CD4-positive, alpha-beta T cell treated with Interleukin-12 subunit alpha and Interleukin-12 subunit beta, for 1 hour (primary cell): ENCODE measurements at regions not wholly inside any gene's neighbourhood (a gene's known extent, or its start where the extent isn't known, plus 50 kb on each side); places are given as distances from the start of the nearest gene placed in this dataset.
"Not testable (repeated sequence)": the region's sequence is repeated elsewhere in the genome, so short reads cannot be mapped to it uniquely, and the experiment has no call there.

ENCODE experiments used
- DNase-seq: peaks from one replicate; pipeline ENCODE4 v3.0.0-alpha.2; 2020

DNA sequence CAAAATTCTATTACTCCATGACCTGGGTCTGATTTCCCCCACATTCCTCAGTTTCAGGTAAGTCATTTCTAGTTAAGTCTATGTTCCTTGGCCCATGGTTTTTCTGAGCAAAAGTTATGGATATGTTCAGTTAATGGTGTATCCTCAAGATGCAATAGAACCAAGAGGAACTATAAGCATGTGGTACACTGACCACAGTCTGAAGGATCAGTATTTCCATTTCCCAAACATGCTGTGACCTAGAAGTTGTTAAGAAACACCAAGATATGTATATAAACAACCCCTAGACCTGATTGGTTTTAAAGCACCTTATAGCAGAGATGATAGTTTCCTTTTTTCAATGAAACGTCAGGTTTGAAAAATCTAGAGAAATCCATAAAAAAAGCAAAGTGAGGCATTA lies 94.2 kb upstream of the ABCB5 start:
- DNase-seq = no peak

- no peak for DNase-seq
These were observed 86.2 kb upstream of the ABCB5 start for GRCh38 chr7:20529260-20529659.

DNA sequence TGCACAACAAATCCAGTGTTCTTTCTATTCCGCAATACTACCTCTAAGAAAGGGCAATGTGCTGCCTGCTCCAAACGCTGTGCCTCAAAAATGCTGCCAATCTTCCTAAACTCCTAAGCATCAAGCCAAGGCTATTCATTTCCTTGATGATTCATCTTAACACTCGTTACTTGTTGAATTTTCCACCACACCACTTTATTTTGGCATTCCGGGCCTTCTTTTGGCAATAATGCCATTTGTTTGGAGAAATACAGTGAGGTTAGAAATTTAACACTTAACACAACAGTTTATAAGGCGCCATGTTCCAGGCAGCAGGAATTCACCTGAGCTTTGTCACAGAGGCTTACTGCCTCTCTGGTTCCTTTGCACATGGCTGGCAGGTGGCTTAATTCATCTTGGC lies 82.6 kb upstream of the ABCB5 start:
- no peak for DNase-seq

GRCh38 chr7:20534543-20534942 lies 80.9 kb upstream of the ABCB5 start:
- DNase-seq = no peak

DNA sequence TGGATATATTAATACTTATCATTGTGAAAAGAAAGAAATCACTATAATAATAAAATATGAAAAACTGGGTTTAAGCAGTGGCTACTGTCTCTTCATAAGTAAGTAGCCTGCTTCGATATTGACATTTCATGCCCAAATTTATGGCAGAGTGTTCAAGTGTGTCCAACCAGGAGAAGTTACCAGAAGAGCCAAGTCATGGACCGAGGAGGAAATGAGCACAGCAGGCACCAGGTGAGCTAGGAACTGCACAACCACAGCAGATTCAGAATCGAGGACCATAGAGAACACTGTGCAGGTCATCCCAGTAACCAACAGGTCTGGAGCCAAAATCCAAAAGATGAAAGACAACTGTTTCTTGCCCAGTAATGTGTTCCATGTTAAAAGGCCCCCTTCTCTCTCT lies 79.9 kb upstream of the ABCB5 start:
- DNase-seq = no peak

DNA sequence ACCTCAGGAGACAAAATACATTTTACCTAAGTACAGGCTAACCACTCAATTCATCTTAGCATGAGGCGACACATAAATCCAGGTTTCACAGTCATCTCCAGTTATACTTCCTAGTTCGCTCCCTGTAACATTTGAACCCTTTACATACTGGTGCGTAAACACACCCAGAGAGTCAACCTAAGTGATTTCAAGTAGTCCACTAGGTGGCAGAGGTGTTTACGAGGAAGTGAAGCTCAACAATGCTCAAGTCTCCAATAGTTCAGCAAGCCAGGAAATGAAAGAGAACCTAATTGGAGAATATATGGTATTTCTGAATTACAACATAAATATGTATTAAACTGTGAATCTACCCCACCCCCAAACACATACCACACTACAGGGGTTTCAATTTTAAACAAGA lies 76.3 kb upstream of the ABCB5 start:
- DNase-seq = no peak

DNA sequence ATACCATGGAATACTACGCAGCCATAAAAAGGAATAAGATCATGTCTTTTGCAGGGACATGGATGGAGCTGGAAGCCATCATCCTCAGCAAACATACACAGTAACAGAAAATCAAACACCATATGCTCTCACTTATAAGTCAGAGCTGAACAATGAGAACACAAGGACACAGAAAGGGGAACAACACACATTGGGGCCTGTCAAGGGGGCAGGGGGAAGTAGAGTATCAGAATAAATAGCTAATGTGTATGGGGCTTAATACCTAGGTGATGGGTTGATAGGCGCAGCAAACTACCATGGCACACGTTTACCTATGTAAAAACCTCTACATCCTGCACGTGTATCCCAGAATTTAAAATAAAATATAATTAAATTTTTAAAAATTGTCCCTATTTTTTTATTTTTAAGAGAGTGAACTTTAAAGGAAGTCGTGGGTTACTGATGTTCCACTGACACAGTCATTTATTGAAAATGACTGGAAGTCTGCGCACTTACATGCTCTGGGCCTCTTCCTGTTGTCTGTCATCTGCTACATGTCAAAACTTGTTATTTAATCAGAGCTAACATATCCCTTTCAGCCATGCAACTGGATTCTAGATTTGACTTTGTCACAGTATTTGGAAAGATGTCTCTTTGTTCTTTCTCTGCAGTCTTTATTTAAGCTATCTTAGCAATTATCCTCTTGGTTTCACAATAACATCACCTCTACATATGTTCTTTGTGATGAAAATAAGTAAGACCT lies 73.7 kb upstream of the ABCB5 start:
- DNase-seq = no peak

- DNase-seq = no peak
These were observed 72.9 kb upstream of the ABCB5 start for GRCh38 chr7:20542594-20542993.

DNA sequence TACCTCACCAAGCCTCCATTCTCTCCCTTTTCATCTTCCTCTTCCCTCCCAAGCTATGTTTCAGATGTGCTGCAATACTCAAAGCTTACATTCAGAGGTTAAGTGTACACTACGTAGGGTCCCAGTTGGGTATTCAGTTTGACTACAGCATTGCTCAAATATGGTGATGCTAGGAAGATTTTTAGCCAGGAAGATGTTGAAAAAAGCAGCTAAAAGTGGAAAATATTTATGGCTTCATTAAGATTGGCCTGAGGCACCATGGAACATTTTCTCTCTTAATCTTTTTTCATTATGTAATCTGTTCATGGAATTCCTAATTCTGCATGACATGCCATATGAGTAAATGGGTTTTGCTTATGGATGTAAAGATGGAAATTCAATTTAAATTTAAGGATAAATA lies 72.0 kb upstream of the ABCB5 start:
- DNase-seq = no peak

GRCh38 chr7:20545016-20545415 lies 70.5 kb upstream of the ABCB5 start:
- no peak for DNase-seq

GRCh38 chr7:20546958-20547357 lies 68.5 kb upstream of the ABCB5 start:
- DNase-seq = not testable (repeated sequence)

- no peak for DNase-seq
These were observed 61.4 kb upstream of the ABCB5 start for GRCh38 chr7:20554072-20554471.

DNA sequence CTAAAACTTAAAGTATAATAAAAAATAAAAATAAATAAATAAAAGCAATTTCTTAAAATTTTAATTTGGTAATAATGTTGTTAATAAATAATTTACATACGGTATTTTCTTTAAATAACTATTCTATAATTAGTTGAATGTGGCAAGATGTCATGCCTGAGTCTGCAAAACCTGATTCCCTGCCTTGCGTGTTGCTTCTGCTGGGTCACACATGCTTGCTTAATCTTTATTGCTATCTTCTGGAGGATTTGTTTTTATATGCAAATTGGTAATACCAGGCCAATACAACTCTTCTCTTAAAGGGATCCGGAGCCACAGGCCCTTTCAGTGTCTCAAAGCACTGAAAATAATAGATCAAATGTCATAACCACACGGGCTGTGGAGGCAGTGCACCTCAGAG lies 59.4 kb upstream of the ABCB5 start:
- DNase-seq = no peak

GRCh38 chr7:20557116-20557515 lies 58.4 kb upstream of the ABCB5 start:
- no peak for DNase-seq

- DNase-seq = no peak
These were observed 56.3 kb upstream of the ABCB5 start for GRCh38 chr7:20558963-20559716.

DNA sequence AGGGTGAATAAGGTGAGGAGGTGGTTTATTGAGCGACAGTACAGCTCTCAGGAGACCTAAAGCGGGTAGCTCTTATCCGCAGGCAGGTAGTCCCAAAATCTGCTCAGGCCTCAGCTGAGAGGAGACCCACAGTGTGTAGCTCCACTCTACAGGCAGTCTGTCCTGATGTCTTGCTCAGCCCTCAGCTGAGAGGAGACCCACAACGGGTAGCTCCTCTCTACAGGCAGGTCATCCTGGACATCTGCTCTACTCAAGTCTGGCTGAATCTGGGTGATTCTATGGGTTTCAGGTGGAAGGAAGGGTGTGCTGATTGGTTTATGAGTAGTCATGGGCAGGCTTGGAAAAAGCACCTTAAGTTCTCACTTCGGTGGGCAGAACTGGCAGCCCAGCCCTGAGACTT lies 55.6 kb upstream of the ABCB5 start:
- DNase-seq = no peak

- DNase-seq = no peak
These were observed 54.9 kb upstream of the ABCB5 start for GRCh38 chr7:20560325-20561180.

DNA sequence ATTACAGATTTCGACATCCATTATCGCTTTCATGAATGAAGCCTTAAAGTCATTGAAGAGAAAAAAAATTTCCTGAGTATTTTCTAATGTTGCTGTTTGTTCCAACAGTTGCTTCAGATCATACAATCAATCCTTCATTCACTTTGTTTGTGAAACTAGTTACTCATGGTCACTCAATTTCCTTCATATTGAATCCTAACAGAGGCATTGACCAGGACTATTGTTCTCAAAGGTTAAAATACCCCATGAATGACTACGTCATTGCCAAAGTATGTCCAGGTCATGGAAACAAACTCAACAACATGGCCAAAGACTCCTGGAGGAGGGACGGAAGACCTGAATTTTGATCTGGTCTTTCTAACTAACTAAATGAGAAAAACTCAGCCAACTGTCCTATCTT lies 54.0 kb upstream of the ABCB5 start:
- DNase-seq = no peak

DNA sequence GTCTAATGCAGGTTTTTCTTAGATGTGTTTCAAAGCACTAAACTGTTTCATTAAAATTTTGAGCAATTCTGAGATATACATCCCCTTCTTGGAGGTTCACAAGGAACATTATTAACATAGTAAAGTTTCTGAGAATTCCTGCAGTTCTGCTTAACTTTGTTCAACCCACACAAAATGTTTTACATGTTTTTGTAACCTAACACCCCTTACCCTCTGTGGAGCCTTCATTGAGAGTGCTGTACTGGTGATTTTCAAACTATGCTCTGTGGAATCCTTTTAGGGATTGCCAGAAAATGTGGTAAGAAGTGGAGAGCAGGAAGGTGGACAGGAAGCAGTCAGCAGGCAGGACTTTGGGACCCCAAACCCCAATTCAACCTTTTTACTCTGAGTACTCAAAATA lies 53.6 kb upstream of the ABCB5 start:
- no peak for DNase-seq

- DNase-seq = no peak
These were observed 53.0 kb upstream of the ABCB5 start for GRCh38 chr7:20562461-20562860.
